ENCODE measurements at regions not wholly inside any gene's neighbourhood (a gene's known extent, or its start where the extent isn't known, plus 50 kb on each side); places are given as distances from the start of the nearest gene placed in this dataset.

GRCh38 chr3:16085884-16086608, 88.4 kb upstream of the GALNT15 start:
- TF ChIP-seq, protein P1, sequence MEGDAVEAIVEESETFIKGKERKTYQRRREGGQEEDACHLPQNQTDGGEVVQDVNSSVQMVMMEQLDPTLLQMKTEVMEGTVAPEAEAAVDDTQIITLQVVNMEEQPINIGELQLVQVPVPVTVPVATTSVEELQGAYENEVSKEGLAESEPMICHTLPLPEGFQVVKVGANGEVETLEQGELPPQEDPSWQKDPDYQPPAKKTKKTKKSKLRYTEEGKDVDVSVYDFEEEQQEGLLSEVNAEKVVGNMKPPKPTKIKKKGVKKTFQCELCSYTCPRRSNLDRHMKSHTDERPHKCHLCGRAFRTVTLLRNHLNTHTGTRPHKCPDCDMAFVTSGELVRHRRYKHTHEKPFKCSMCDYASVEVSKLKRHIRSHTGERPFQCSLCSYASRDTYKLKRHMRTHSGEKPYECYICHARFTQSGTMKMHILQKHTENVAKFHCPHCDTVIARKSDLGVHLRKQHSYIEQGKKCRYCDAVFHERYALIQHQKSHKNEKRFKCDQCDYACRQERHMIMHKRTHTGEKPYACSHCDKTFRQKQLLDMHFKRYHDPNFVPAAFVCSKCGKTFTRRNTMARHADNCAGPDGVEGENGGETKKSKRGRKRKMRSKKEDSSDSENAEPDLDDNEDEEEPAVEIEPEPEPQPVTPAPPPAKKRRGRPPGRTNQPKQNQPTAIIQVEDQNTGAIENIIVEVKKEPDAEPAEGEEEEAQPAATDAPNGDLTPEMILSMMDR (IDR thresholded peaks at IDR 0.05; ENCODE audit: extremely low read depth, insufficient read depth, missing control alignments), result no peak
- DNase-seq (ENCODE audit: low spot score), result no peak
- in situ Hi-C loops (cut with MboI; ENCODE audit: low pct_unique_long_range_greater_than_20kb, low sequenced_read_pairs, unreplicated experiment), result no loop called here

- in situ Hi-C loops (cut with MboI; ENCODE audit: low pct_unique_long_range_greater_than_20kb, low sequenced_read_pairs, unreplicated experiment), result no loop called here
- no peak for DNase-seq (ENCODE audit: low spot score)
- TF ChIP-seq, protein P1 (IDR thresholded peaks at IDR 0.05; ENCODE audit: extremely low read depth, insufficient read depth, missing control alignments), result no peak
Observed at GRCh38 chr3:16086690-16087089, 87.8 kb upstream of the GALNT15 start.

- DNase-seq (ENCODE audit: low spot score), result no peak
- in situ Hi-C loops (cut with MboI; ENCODE audit: low pct_unique_long_range_greater_than_20kb, low sequenced_read_pairs, unreplicated experiment), result no loop called here
- TF ChIP-seq, protein P1 (IDR thresholded peaks at IDR 0.05; ENCODE audit: extremely low read depth, insufficient read depth, missing control alignments), result no peak
Observed at GRCh38 chr3:16088496-16088895, 86.0 kb upstream of the GALNT15 start.

- in situ Hi-C loops (cut with MboI; ENCODE audit: low pct_unique_long_range_greater_than_20kb, low sequenced_read_pairs, unreplicated experiment), result no loop called here
- TF ChIP-seq, protein P1 (IDR thresholded peaks at IDR 0.05; ENCODE audit: extremely low read depth, insufficient read depth, missing control alignments), result no peak
- DNase-seq (ENCODE audit: low spot score), result no peak
Observed at GRCh38 chr3:16089521-16089920, 85.0 kb upstream of the GALNT15 start.

DNA sequence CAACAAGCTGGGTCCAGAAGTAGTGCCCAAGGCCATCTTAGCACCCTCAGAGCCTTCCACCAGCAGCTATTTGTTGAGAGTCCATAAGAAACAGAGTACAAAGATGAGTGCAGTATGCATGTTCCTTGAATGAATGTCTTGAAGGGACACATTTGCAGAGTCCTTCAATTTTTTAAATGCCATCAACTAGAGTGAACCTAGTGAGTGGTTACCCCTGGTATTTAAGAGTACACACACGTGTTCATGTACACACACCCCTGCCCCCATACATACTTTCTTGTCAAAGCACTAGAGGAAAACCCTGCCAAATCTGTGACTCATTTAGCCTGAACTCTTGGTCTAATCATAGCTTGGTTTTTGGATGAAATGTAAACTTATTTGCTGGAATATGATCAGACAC, 84.5 kb upstream of the GALNT15 start:
- in situ Hi-C loops (cut with MboI; ENCODE audit: low pct_unique_long_range_greater_than_20kb, low sequenced_read_pairs, unreplicated experiment), result no loop called here

GRCh38 chr3:16090706-16091105, 83.8 kb upstream of the GALNT15 start:
- in situ Hi-C loops (cut with MboI; ENCODE audit: low pct_unique_long_range_greater_than_20kb, low sequenced_read_pairs, unreplicated experiment), result no loop called here
- TF ChIP-seq, protein P1 (IDR thresholded peaks at IDR 0.05; ENCODE audit: extremely low read depth, insufficient read depth, missing control alignments), result no peak

More for the DNA sequence above, 84.5 kb upstream of the GALNT15 start:
- TF ChIP-seq, protein P1 (IDR thresholded peaks at IDR 0.05; ENCODE audit: extremely low read depth, insufficient read depth, missing control alignments), result no peak
- DNase-seq (ENCODE audit: low spot score), result no peak

More at GRCh38 chr3:16090706-16091105, 83.8 kb upstream of the GALNT15 start:
- DNase-seq (ENCODE audit: low spot score), result no peak
